Transverse colon (tissue), 4 donors: ENCODE measurements at regions not wholly inside any gene's neighbourhood (a gene's known extent, or its start where the extent isn't known, plus 50 kb on each side); places are given as distances from the start of the nearest gene placed in this dataset.

Source experiments
- POLR2A ChIP-seq: fragments of 450-650 bp; IDR thresholded peaks from one replicate; pipeline ENCODE4 v1.6.1; 2016; ENCODE audit warnings: antibody characterized with exemption, mild to moderate bottlenecking, moderate library complexity
- POLR2AphosphoS5 ChIP-seq, 3 donors: sonication (generic); formaldehyde crosslinking; IDR thresholded peaks; one replicate each; pipeline ENCODE4 v1.6.1; 2016; ENCODE audit warnings: antibody characterized with exemption in 3 of 3
- TF ChIP-seq, protein P1 (sequence below), 5 experiments: fragments of 200-600 bp in 3 of 5; fragments of 450-650 bp in 2 of 5; sonication (generic) in 3 of 5; IDR thresholded peaks; 1 replicate in 2 of 5; 2 replicates in 3 of 5; pipeline ENCODE4 v1.5.1; 2016 to 2017; ENCODE audit warnings: antibody characterized with exemption in 5 of 5, inconsistent platforms in 3 of 5, mild to moderate bottlenecking in 2 of 5, moderate library complexity in 1 of 5

DNA sequence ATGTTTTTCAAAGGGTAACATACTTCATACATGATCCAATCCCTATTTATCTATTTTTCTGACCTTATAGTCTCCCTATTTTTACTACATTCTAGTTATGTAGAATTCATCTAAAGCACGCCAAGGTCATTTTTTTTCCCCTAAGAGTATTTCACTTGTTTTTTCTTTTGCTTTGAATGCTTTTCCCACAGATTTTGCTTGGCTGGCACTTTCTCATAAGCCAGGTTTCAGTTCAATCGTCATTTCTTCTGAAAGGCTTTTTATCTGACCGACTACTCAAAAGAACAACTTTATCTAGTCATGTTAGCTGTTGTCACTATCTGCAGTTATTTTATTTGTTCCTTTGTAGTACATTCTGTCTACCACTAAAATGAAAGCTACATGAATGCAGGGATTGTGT is 1274.6 kb downstream of the REEP3 start:
- no peak for TF ChIP-seq POLR2A
- TF ChIP-seq, protein P1, sequence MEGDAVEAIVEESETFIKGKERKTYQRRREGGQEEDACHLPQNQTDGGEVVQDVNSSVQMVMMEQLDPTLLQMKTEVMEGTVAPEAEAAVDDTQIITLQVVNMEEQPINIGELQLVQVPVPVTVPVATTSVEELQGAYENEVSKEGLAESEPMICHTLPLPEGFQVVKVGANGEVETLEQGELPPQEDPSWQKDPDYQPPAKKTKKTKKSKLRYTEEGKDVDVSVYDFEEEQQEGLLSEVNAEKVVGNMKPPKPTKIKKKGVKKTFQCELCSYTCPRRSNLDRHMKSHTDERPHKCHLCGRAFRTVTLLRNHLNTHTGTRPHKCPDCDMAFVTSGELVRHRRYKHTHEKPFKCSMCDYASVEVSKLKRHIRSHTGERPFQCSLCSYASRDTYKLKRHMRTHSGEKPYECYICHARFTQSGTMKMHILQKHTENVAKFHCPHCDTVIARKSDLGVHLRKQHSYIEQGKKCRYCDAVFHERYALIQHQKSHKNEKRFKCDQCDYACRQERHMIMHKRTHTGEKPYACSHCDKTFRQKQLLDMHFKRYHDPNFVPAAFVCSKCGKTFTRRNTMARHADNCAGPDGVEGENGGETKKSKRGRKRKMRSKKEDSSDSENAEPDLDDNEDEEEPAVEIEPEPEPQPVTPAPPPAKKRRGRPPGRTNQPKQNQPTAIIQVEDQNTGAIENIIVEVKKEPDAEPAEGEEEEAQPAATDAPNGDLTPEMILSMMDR (IDR thresholded peaks at IDR 0.05) = no peak
- TF ChIP-seq POLR2AphosphoS5 (IDR thresholded peaks at IDR 0.05) = no peak
